NCI-H460 (cell line): ENCODE measurements at regions not wholly inside any gene's neighbourhood (a gene's known extent, or its start where the extent isn't known, plus 50 kb on each side); places are given as distances from the start of the nearest gene placed in this dataset.
"Not testable (repeated sequence)": the region's sequence is repeated elsewhere in the genome, so short reads cannot be mapped to it uniquely, and the experiment has no call there.

Experiments
- DNase-seq: peaks from one replicate; pipeline ENCODE4 v3.0.0-alpha.2; 2016; ENCODE audit warnings: low read depth; ENCODE audit errors: extremely low read depth

GRCh38 chr1:87398641-87399040 lies 70.0 kb downstream of the LMO4 start:
- DNase-seq = no peak

GRCh38 chr1:87399264-87399663 lies 70.6 kb downstream of the LMO4 start:
- no peak for DNase-seq

GRCh38 chr1:87399701-87400100 lies 71.0 kb downstream of the LMO4 start:
- no peak for DNase-seq

- DNase-seq = no peak
Measured at GRCh38 chr1:87400813-87401212, 72.1 kb downstream of the LMO4 start.

GRCh38 chr1:87402241-87403002 lies 73.7 kb downstream of the LMO4 start:
- no peak for DNase-seq

- no peak for DNase-seq
Measured at GRCh38 chr1:87403061-87403820, 74.6 kb downstream of the LMO4 start.

- no peak for DNase-seq
Measured at GRCh38 chr1:87404296-87404695, 75.6 kb downstream of the LMO4 start.

GRCh38 chr1:87408665-87409248 lies 80.1 kb downstream of the LMO4 start:
- no peak for DNase-seq

- DNase-seq = no peak
Measured at GRCh38 chr1:87410776-87411480, 82.2 kb downstream of the LMO4 start.

GRCh38 chr1:87413846-87414245 lies 85.2 kb downstream of the LMO4 start:
- DNase-seq = not testable (repeated sequence)

GRCh38 chr1:87418048-87418447 lies 89.4 kb downstream of the LMO4 start:
- DNase-seq = no peak

GRCh38 chr1:87421809-87422208 lies 93.1 kb downstream of the LMO4 start:
- DNase-seq = no peak

- DNase-seq = no peak
Measured at GRCh38 chr1:87424541-87424940, 95.9 kb downstream of the LMO4 start.

GRCh38 chr1:87426463-87427249 lies 98.0 kb downstream of the LMO4 start:
- no peak for DNase-seq

- no peak for DNase-seq
Measured at GRCh38 chr1:87428367-87428766, 99.7 kb downstream of the LMO4 start.

GRCh38 chr1:87428883-87429282 lies 100.2 kb downstream of the LMO4 start:
- DNase-seq = no peak

GRCh38 chr1:87432685-87433084 lies 104.0 kb downstream of the LMO4 start:
- DNase-seq = no peak

GRCh38 chr1:87433101-87433500 lies 104.4 kb downstream of the LMO4 start:
- DNase-seq = not testable (repeated sequence)

- no peak for DNase-seq
Measured at GRCh38 chr1:87435484-87435883, 106.8 kb downstream of the LMO4 start.

GRCh38 chr1:87436115-87436514 lies 107.4 kb downstream of the LMO4 start:
- DNase-seq = not testable (repeated sequence)
